Uterus (tissue), 2 donors: ENCODE measurements at regions not wholly inside any gene's neighbourhood (a gene's known extent, or its start where the extent isn't known, plus 50 kb on each side); places are given as distances from the start of the nearest gene placed in this dataset.
"Not testable (repeated sequence)": the region's sequence is repeated elsewhere in the genome, so short reads cannot be mapped to it uniquely, and the experiment has no call there.

Experiments used
- CTCF ChIP-seq, 4 experiments: fragments of 200-600 bp in 2 of 4; fragments of 450-650 bp in 2 of 4; sonication (generic) in 2 of 4; IDR thresholded peaks; one replicate each; pipeline ENCODE4 v1.5.1; 2016 to 2019; ENCODE audit warnings: antibody characterized with exemption in 4 of 4, mild to moderate bottlenecking in 2 of 4, moderate library complexity in 1 of 4
- POLR2A ChIP-seq, 2 donors: fragments of 450-650 bp; IDR thresholded peaks; one replicate each; pipeline ENCODE4 v1.6.1; 2016; ENCODE audit warnings: antibody characterized with exemption in 2 of 2, mild to moderate bottlenecking in 1 of 2, moderate library complexity in 1 of 2

- TF ChIP-seq CTCF, POLR2A (IDR thresholded peaks at IDR 0.05): not testable (repeated sequence)
Measured at GRCh38 chrY:11156100-11156499, 1544.9 kb upstream of the USP9Y start.
